GM21360 (cell line): ENCODE measurements at regions not wholly inside any gene's neighbourhood (a gene's known extent, or its start where the extent isn't known, plus 50 kb on each side); places are given as distances from the start of the nearest gene placed in this dataset.
A peak's percentile ranks its signal among the peaks of the same experiment; 100 is the strongest.
"Not testable (repeated sequence)": the region's sequence is repeated elsewhere in the genome, so short reads cannot be mapped to it uniquely, and the experiment has no call there.

Experiments used
- ATAC-seq: cut with Tn5 transposase; IDR thresholded peaks from one replicate; pipeline ENCODE4 v1.9.1; 2021; ENCODE audit warnings: mild to moderate bottlenecking, moderate library complexity; ENCODE audit not compliant: unreplicated experiment

GRCh38 chr10:3255616-3256015 is 83.0 kb upstream of the PITRM1 start:
- ATAC-seq: no peak

- ATAC-seq: no peak
Observed at GRCh38 chr10:3255075-3255474, 82.5 kb upstream of the PITRM1 start.

- ATAC-seq: not testable (repeated sequence)
Observed at GRCh38 chr10:3253974-3254373, 81.4 kb upstream of the PITRM1 start.

GRCh38 chr10:3251172-3251571 is 78.6 kb upstream of the PITRM1 start:
- no peak for ATAC-seq

GRCh38 chr10:3249307-3249889 is 76.8 kb upstream of the PITRM1 start:
- no peak for ATAC-seq

GRCh38 chr10:3248526-3249306 is 76.1 kb upstream of the PITRM1 start:
- no peak for ATAC-seq

- ATAC-seq: no peak
Observed at GRCh38 chr10:3245395-3245794, 72.8 kb upstream of the PITRM1 start.

- no peak for ATAC-seq
Observed at GRCh38 chr10:3241967-3242650, 69.5 kb upstream of the PITRM1 start.

GRCh38 chr10:3241274-3241921 is 68.8 kb upstream of the PITRM1 start:
- ATAC-seq: no peak

- ATAC-seq: no peak
Observed at GRCh38 chr10:3239920-3240894, 67.6 kb upstream of the PITRM1 start.

- ATAC-seq: peak; percentile 72
Observed at GRCh38 chr10:3239066-3239919, 66.7 kb upstream of the PITRM1 start.

- no peak for ATAC-seq
Observed at GRCh38 chr10:3238115-3238871, 65.7 kb upstream of the PITRM1 start.

- no peak for ATAC-seq
Observed at GRCh38 chr10:3237530-3237929, 64.9 kb upstream of the PITRM1 start.

- no peak for ATAC-seq
Observed at GRCh38 chr10:3236644-3237404, 64.2 kb upstream of the PITRM1 start.

- ATAC-seq: no peak
Observed at GRCh38 chr10:3235996-3236510, 63.5 kb upstream of the PITRM1 start.

- no peak for ATAC-seq
Observed at GRCh38 chr10:3235395-3235794, 62.8 kb upstream of the PITRM1 start.

GRCh38 chr10:3233486-3233990 is 61.0 kb upstream of the PITRM1 start:
- no peak for ATAC-seq
